IMR-90 (cell line): ENCODE measurements at regions not wholly inside any gene's neighbourhood (a gene's known extent, or its start where the extent isn't known, plus 50 kb on each side); places are given as distances from the start of the nearest gene placed in this dataset.

Experiments used
- ATAC-seq: fragments of 200-7000 bp; cut with Tn5 transposase; 2 replicates; pipeline ENCODE4 v1.9.1; 2020; ENCODE audit warnings: low read depth, mild to moderate bottlenecking, moderate library complexity
- BruUV-seq: library from RNA; stranded (reverse); fragments of 400-500 nt; replicated peaks from 2 replicates; lab custom pipeline; 2021; lab: Mats Ljungman, UMichigan
- CTCF ChIA-PET: fragments of 300-600 bp; formaldehyde crosslinking; extraction: SDS; loops from one replicate; lab custom pipeline; 2021; ENCODE audit warnings: antibody characterized with exemption; lab: Yijun Ruan, JAX
- POLR2A ChIA-PET: fragments of 300-600 bp; sonication (Branson Sonifier 250); formaldehyde crosslinking; loops from one replicate; lab custom pipeline; 2022; ENCODE audit warnings: antibody characterized with exemption; ENCODE audit not compliant: unreplicated experiment; lab: Charles Lee
- DNase-seq: peaks from one replicate; pipeline ENCODE4 v3.0.0; 2013
- H2AFZ ChIP-seq: replicated peaks from 2 replicates; pipeline ENCODE3; 2013; ENCODE audit warnings: low read length, mild to moderate bottlenecking; ENCODE audit not compliant: poor library complexity
- H2AK5ac ChIP-seq: 2 replicates; pipeline ENCODE4 v1.6.1; 2013; ENCODE audit warnings: low read depth, low read length, inconsistent platforms
- H2AK9ac ChIP-seq: replicated peaks from 2 replicates; pipeline ENCODE3; 2013; ENCODE audit warnings: mild to moderate bottlenecking, low read depth, low read length, moderate library complexity; ENCODE audit not compliant: poor library complexity
- H2BK120ac ChIP-seq: 2 replicates; pipeline ENCODE4 v1.6.1; 2013; ENCODE audit warnings: low read depth, low read length, inconsistent platforms
- H2BK15ac ChIP-seq: 3 replicates; pipeline ENCODE4 v1.6.1; 2013; ENCODE audit warnings: low read depth, low read length, inconsistent platforms
- H2BK20ac ChIP-seq: 2 replicates; pipeline ENCODE4 v1.6.1; 2013; ENCODE audit warnings: low read depth, mild to moderate bottlenecking, inconsistent platforms, low read length, moderate library complexity
- H2BK5ac ChIP-seq: 2 replicates; pipeline ENCODE4 v1.6.1; 2013; ENCODE audit warnings: mild to moderate bottlenecking, low read depth, low read length, inconsistent platforms; ENCODE audit not compliant: poor library complexity, severe bottlenecking
- H3K14ac ChIP-seq: replicated peaks from 2 replicates; pipeline ENCODE4 v1.6.1; 2013; ENCODE audit warnings: low read depth, low read length, inconsistent platforms
- H3K18ac ChIP-seq: 2 replicates; pipeline ENCODE4 v1.6.1; 2013; ENCODE audit warnings: low read depth, low read length, control low read depth
- H3K23ac ChIP-seq: 2 replicates; pipeline ENCODE4 v1.6.1; 2013; ENCODE audit warnings: low read depth, low read length, inconsistent platforms
- H3K27ac ChIP-seq: 2 replicates; pipeline ENCODE4 v1.5.1; 2013; ENCODE audit warnings: mild to moderate bottlenecking, control low read depth, low read length; ENCODE audit not compliant: insufficient read depth
- H3K27me3 ChIP-seq: 2 replicates; pipeline ENCODE4 v1.6.1; 2013; ENCODE audit warnings: low read length; ENCODE audit not compliant: control insufficient read depth, insufficient read depth
- H3K36me3 ChIP-seq: 2 replicates; pipeline ENCODE4 v1.6.1; 2013; ENCODE audit warnings: low read length, mixed read lengths; ENCODE audit not compliant: control insufficient read depth, insufficient read depth
- H3K4ac ChIP-seq: 2 replicates; pipeline ENCODE4 v1.6.1; 2013; ENCODE audit warnings: low read depth, low read length, inconsistent platforms
- H3K4me1 ChIP-seq: 2 replicates; pipeline ENCODE4 v1.6.1; 2013; ENCODE audit warnings: low read length, mixed read lengths; ENCODE audit not compliant: control insufficient read depth, insufficient read depth
- H3K4me2 ChIP-seq: 2 replicates; pipeline ENCODE4 v1.6.1; 2013; ENCODE audit warnings: low read depth, mild to moderate bottlenecking, control low read depth, low read length, moderate library complexity
- H3K4me3 ChIP-seq: 2 replicates; pipeline ENCODE4 v1.5.1; 2013; ENCODE audit warnings: low read depth, mild to moderate bottlenecking, control low read depth, low read length, moderate library complexity; ENCODE audit not compliant: insufficient read depth
- H3K56ac ChIP-seq: 2 replicates; pipeline ENCODE4 v1.6.1; 2013; ENCODE audit warnings: low read length, inconsistent platforms; ENCODE audit not compliant: insufficient read depth; ENCODE audit errors: extremely low read depth
- H3K79me1 ChIP-seq, 2 experiments: 2 replicates each; pipeline ENCODE4 v1.6.1; 2013; ENCODE audit warnings: low read length in 2 of 2, inconsistent platforms in 1 of 2, low read depth in 1 of 2
- H3K9ac ChIP-seq: 2 replicates; pipeline ENCODE4 v1.6.1; 2013; ENCODE audit warnings: low read depth, low read length, control low read depth
- H3K9me1 ChIP-seq: 2 replicates; pipeline ENCODE4 v1.6.1; 2013; ENCODE audit warnings: low read length, inconsistent platforms; ENCODE audit not compliant: insufficient read depth
- H3K9me3 ChIP-seq: 2 replicates; pipeline ENCODE4 v1.6.1; 2013; ENCODE audit warnings: low read length; ENCODE audit not compliant: control insufficient read depth, insufficient read depth
- H4K20me1 ChIP-seq: 2 replicates; pipeline ENCODE4 v1.6.1; 2013; ENCODE audit warnings: low read length, inconsistent platforms; ENCODE audit not compliant: insufficient read depth
- H4K5ac ChIP-seq: 2 replicates; pipeline ENCODE4 v1.6.1; 2013; ENCODE audit warnings: mild to moderate bottlenecking, low read depth, low read length, control low read depth
- H4K8ac ChIP-seq, 2 experiments: 2 replicates each; pipeline ENCODE4 v1.6.1; 2013; ENCODE audit warnings: low read depth in 2 of 2, low read length in 2 of 2, control low read depth in 1 of 2, inconsistent platforms in 1 of 2
- H4K91ac ChIP-seq: 2 replicates; pipeline ENCODE4 v1.6.1; 2013; ENCODE audit warnings: low read depth, low read length, inconsistent platforms; ENCODE audit not compliant: insufficient read depth
- MAFK ChIP-seq: IDR thresholded peaks from 2 replicates; pipeline ENCODE4 v1.6.1; 2012; ENCODE audit warnings: low read depth, low read length, improper control_type of control experiment
- NFE2L2 ChIP-seq: fragments of 150-350 bp; IDR thresholded peaks from 2 replicates; pipeline ENCODE4 v1.6.1; 2016; ENCODE audit warnings: low read depth, mild to moderate bottlenecking, low read length
- POLR2A ChIP-seq: IDR thresholded peaks from 2 replicates; pipeline ENCODE4 v1.6.1; 2012; ENCODE audit warnings: mild to moderate bottlenecking, low read depth, low read length
- WGBS, 2 experiments: methylation state at CpG; one replicate each; pipeline versions ENCODE4 v1.1.5 to v1.1.7; 2013; ENCODE audit warnings: missing lambda C conversion rate in 2 of 2; ENCODE audit not compliant: insufficient read length in 1 of 2; ENCODE audit errors: extremely low coverage in 2 of 2; 5-methylcytosine and 5-hydroxymethylcytosine counted together
- dilution Hi-C: fragments of 300-500 bp; cut with HindIII; formaldehyde crosslinking; loops from one replicate; pipeline ENCODE4 v1.14.3; 2018; ENCODE audit warnings: low sequenced_read_pairs; ENCODE audit not compliant: unreplicated experiment
- in situ Hi-C: fragments of 300-500 bp; cut with MboI; formaldehyde crosslinking; loops from 3 replicates; pipeline ENCODE4 v1.14.3; 2019; ENCODE audit warnings: low sequenced_read_pairs, inconsistent platforms, mixed read lengths
- intact Hi-C: fragments of 100-400 bp; cut with micrococcal nuclease; formaldehyde crosslinking; loops from 2 replicates; pipeline ENCODE4 v1.10.0; 2022

DNA sequence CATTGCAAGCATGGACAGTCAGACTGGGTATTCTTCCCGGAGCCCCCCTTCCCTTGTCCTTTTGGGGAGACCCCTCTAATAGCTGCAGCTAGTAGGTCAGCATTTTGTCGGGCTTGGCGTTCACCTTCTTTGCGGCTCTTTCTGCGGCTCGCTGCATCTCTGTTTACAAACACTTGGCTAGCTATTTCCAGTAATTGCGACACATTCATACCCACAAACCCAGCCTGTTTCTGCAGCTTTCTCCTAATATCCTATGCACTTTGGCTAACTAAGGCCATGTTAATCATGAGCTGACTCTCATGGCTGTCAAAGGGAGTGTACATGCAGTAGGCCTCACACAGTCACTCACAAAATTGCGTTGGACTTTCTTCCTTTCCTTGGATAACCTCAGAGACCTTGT lies 716.4 kb downstream of the AMY1C start:
- H2BK15ac ChIP-seq: no peak overlapping the region
- in situ Hi-C loops: no loop called here
- no peak for DNase-seq
- intact Hi-C loops: no loop called here
- H3K23ac ChIP-seq: no peak overlapping the region
- no peak overlapping the region for H3K4me3 ChIP-seq
- POLR2A ChIA-PET: no interaction called here
- no peak overlapping the region for H4K8ac ChIP-seq
- peaks cover 32% of the 10 kb centered on the region for H3K9me3 ChIP-seq
- no peak overlapping the region for H2BK20ac ChIP-seq
- no peaks in the 10 kb centered on the region for H4K20me1 ChIP-seq
- H3K36me3 ChIP-seq: no peaks in the 10 kb centered on the region
- ATAC-seq: no peak
- no peak overlapping the region for H3K56ac ChIP-seq
- no peak overlapping the region for H3K14ac ChIP-seq
- H3K9me1 ChIP-seq: no peaks in the 10 kb centered on the region
- no peak overlapping the region for H4K91ac ChIP-seq
- CTCF ChIA-PET: no interaction called here
- H3K18ac ChIP-seq: no peak overlapping the region
- no peak overlapping the region for H3K27ac ChIP-seq
- TF ChIP-seq MAFK (no peak), POLR2A (no peak), NFE2L2 (no peak)
- dilution Hi-C loops: no loop called here
- H2AFZ ChIP-seq: no peak overlapping the region
- H2AK5ac ChIP-seq: no peak overlapping the region
- H3K4me2 ChIP-seq: no peak overlapping the region
- no peak overlapping the region for H3K9ac ChIP-seq
- WGBS, 2 experiments: 73% methylated on average over 4 of the region's 8 CpGs; no CpG with 5 or more reads in 1 of the 2 experiments
- BruUV-seq: no TSS peak
- no peaks in the 10 kb centered on the region for H3K4me1 ChIP-seq
- no peaks in the 10 kb centered on the region for H3K79me1 ChIP-seq
- H4K5ac ChIP-seq: no peak overlapping the region
- H3K27me3 ChIP-seq: no peaks in the 10 kb centered on the region
- no peak overlapping the region for H2BK120ac ChIP-seq
- H2AK9ac ChIP-seq: no peak overlapping the region
- no peak overlapping the region for H3K4ac ChIP-seq
- no peak overlapping the region for H2BK5ac ChIP-seq
